ENCODE measurements at regions not wholly inside any gene's neighbourhood (a gene's known extent, or its start where the extent isn't known, plus 50 kb on each side); places are given as distances from the start of the nearest gene placed in this dataset.

DNA sequence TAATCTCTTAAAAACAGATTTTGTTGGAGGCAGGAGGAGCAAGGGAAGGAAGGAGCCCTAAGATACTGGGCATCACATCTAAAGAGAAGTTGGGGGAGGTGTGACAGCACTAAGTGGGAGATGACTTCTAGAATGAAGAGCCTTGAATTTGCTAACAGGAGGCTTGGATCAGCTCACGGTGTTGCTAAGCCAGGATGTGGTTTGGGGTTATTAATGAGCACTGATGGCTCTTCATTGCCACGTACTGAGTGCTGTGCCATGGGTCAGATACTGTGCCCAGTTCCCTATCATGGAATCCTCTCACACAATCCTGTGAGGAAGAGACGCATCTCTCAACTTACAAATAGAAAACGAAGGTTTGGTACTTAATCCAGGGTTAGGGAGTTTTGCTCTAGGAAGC lies 78.5 kb downstream of the C7orf25 start:
- H3K27me3 ChIP-seq (ENCODE audit: control insufficient read depth, insufficient read depth, low read length): no peaks in the 10 kb centered on the region
- no peak for DNase-seq (ENCODE audit: low read depth)
- TF ChIP-seq CTCF (IDR thresholded peaks at IDR 0.05; ENCODE audit: insufficient read depth, low read length, poor library complexity, severe bottlenecking): no peak
- no peaks in the 10 kb centered on the region for H3K36me3 ChIP-seq (ENCODE audit: control insufficient read depth, insufficient read depth, low read length)
- H3K4me3 ChIP-seq (ENCODE audit: low read depth, low read length): no peak overlapping the region

- Histone ChIP-seq H3K4me3 (ENCODE audit: low read depth, low read length) (no peak overlapping the region), H3K27me3 (ENCODE audit: control insufficient read depth, insufficient read depth, low read length) (no peaks in the 10 kb centered on the region), H3K36me3 (ENCODE audit: control insufficient read depth, insufficient read depth, low read length) (no peaks in the 10 kb centered on the region)
- DNase-seq (ENCODE audit: low read depth): no peak
- TF ChIP-seq CTCF (IDR thresholded peaks at IDR 0.05; ENCODE audit: insufficient read depth, low read length, poor library complexity, severe bottlenecking): no peak
These were observed 79.2 kb downstream of the C7orf25 start for GRCh38 chr7:42832667-42833066.

GRCh38 chr7:42831718-42832522 lies 80.0 kb downstream of the C7orf25 start:
- H3K27me3 ChIP-seq (ENCODE audit: control insufficient read depth, insufficient read depth, low read length): no peaks in the 10 kb centered on the region
- H3K4me3 ChIP-seq (ENCODE audit: low read depth, low read length): no peak overlapping the region
- no peak for DNase-seq (ENCODE audit: low read depth)
- H3K36me3 ChIP-seq (ENCODE audit: control insufficient read depth, insufficient read depth, low read length): no peaks in the 10 kb centered on the region
- peak; percentile 80 for TF ChIP-seq CTCF (IDR thresholded peaks at IDR 0.05; ENCODE audit: insufficient read depth, low read length, poor library complexity, severe bottlenecking)

GRCh38 chr7:42831006-42831717 lies 80.7 kb downstream of the C7orf25 start:
- DNase-seq (ENCODE audit: low read depth): no peak
- no peak for TF ChIP-seq CTCF (IDR thresholded peaks at IDR 0.05; ENCODE audit: insufficient read depth, low read length, poor library complexity, severe bottlenecking)
- Histone ChIP-seq H3K4me3 (ENCODE audit: low read depth, low read length) (no peak overlapping the region), H3K27me3 (ENCODE audit: control insufficient read depth, insufficient read depth, low read length) (no peaks in the 10 kb centered on the region), H3K36me3 (ENCODE audit: control insufficient read depth, insufficient read depth, low read length) (no peaks in the 10 kb centered on the region)

DNA sequence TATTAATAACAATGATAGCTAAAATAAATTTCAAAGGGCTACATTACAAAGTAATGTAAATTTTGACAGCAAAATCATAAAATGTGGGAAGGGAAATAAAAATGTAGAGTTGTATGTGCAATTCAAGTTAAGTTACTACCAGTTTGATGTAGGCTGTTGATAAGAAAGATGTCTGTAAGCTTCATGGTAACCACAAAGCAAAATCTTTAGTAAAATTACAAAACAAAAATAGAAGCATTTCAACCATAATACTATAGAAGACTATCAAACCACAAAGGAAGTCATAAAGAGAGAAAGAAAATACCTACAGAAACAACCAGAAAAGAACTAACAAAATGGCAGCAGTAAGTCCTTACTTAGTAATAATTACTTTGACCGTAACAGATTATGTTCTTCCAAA lies 99.1 kb downstream of the C7orf25 start:
- no peaks in the 10 kb centered on the region for H3K36me3 ChIP-seq (ENCODE audit: control insufficient read depth, insufficient read depth, low read length)
- no peak for DNase-seq (ENCODE audit: low read depth)
- no peak overlapping the region for H3K4me3 ChIP-seq (ENCODE audit: low read depth, low read length)
- no peak for TF ChIP-seq CTCF (IDR thresholded peaks at IDR 0.05; ENCODE audit: insufficient read depth, low read length, poor library complexity, severe bottlenecking)
- H3K27me3 ChIP-seq (ENCODE audit: control insufficient read depth, insufficient read depth, low read length): no peaks in the 10 kb centered on the region

Data from kidney epithelial cell (primary cell).